Neural cell (in vitro differentiated cells): ENCODE measurements at regions not wholly inside any gene's neighbourhood (a gene's known extent, or its start where the extent isn't known, plus 50 kb on each side); places are given as distances from the start of the nearest gene placed in this dataset.

ENCODE experiments used
- H2AFZ ChIP-seq: fragments of 200-600, 300-800 bp; sonication (generic), shearing (Covaris generic); 2 replicates; pipeline ENCODE4 v1.6.0; 2014; ENCODE audit warnings: low read depth, mild to moderate bottlenecking, antibody characterized with exemption, low read length, moderate library complexity
- H3F3A ChIP-seq: fragments of 200-600 bp; shearing (Covaris generic); 2 replicates; pipeline ENCODE4 v1.6.1; 2016; ENCODE audit warnings: mild to moderate bottlenecking, moderate library complexity, mixed read lengths, antibody characterized with exemption, low read length; ENCODE audit not compliant: insufficient read depth, poor library complexity, severe bottlenecking
- H3K27ac ChIP-seq: fragments of 200-600, 300-800 bp; sonication (generic), shearing (Covaris generic); 2 replicates; pipeline ENCODE4 v1.5.1; 2014; ENCODE audit warnings: mild to moderate bottlenecking, low read length, moderate library complexity
- H3K27me3 ChIP-seq: fragments of 300-800, 200-600 bp; sonication (generic), shearing (Covaris generic); 2 replicates; pipeline ENCODE4 v1.6.0; 2014; ENCODE audit warnings: mild to moderate bottlenecking, low read depth, low read length, moderate library complexity; ENCODE audit not compliant: insufficient read depth
- H3K36me3 ChIP-seq: fragments of 300-800, 200-600 bp; sonication (generic), shearing (Covaris generic); 2 replicates; pipeline ENCODE4 v1.5.1; 2014; ENCODE audit warnings: mild to moderate bottlenecking, antibody characterized with exemption, low read length, moderate library complexity; ENCODE audit not compliant: insufficient read depth
- H3K4me2 ChIP-seq: fragments of 300-800, 200-600 bp; sonication (generic), shearing (Covaris generic); 2 replicates; pipeline ENCODE4 v1.6.0; 2014; ENCODE audit warnings: mild to moderate bottlenecking, low read length
- H3K4me3 ChIP-seq: fragments of 300-800, 200-600 bp; sonication (generic), shearing (Covaris generic); 2 replicates; pipeline ENCODE4 v1.5.1; 2014; ENCODE audit warnings: mild to moderate bottlenecking, low read length, moderate library complexity
- H3K79me2 ChIP-seq: fragments of 200-600 bp; shearing (Covaris generic); replicated peaks from 2 replicates; pipeline ENCODE4 v1.6.0; 2014; ENCODE audit warnings: mild to moderate bottlenecking, low read length, moderate library complexity; ENCODE audit not compliant: insufficient read depth
- H3K9ac ChIP-seq: fragments of 300-800, 200-600 bp; sonication (generic), shearing (Covaris generic); 2 replicates; pipeline ENCODE4 v1.6.1; 2016; ENCODE audit warnings: mild to moderate bottlenecking, low read length, mixed read lengths
- H3K9me2 ChIP-seq: fragments of 200-600 bp; shearing (Covaris generic); 2 replicates; pipeline ENCODE4 v1.6.1; 2016; ENCODE audit warnings: mild to moderate bottlenecking, low read length, mixed read lengths; ENCODE audit not compliant: insufficient read depth
- H3K9me3 ChIP-seq: fragments of 200-600, 300-800 bp; sonication (generic), shearing (Covaris generic); 2 replicates; pipeline ENCODE4 v1.6.1; 2016; ENCODE audit warnings: mild to moderate bottlenecking, mixed run types, low read length, moderate library complexity, mixed read lengths
- H4K20me1 ChIP-seq: fragments of 200-600 bp; shearing (Covaris generic); 2 replicates; pipeline ENCODE4 v1.6.1; 2016; ENCODE audit warnings: mild to moderate bottlenecking, mixed run types; ENCODE audit not compliant: insufficient read depth
- CTCF ChIP-seq: fragments of 450-650 bp; IDR thresholded peaks from 2 replicates; pipeline ENCODE4 v1.5.1; 2014; ENCODE audit warnings: antibody characterized with exemption, mild to moderate bottlenecking, moderate library complexity; ENCODE audit not compliant: poor library complexity, severe bottlenecking
- EP300 ChIP-seq: fragments of 450-650 bp; conservative IDR thresholded peaks from 2 replicates; pipeline ENCODE4 v1.6.1; 2014; ENCODE audit warnings: antibody characterized with exemption, mild to moderate bottlenecking, moderate library complexity; ENCODE audit not compliant: poor library complexity, severe bottlenecking
- EZH2 ChIP-seq: fragments of 200-600, 300-800 bp; shearing (Covaris generic), sonication (generic); IDR thresholded peaks from 2 replicates; pipeline ENCODE4 v1.6.1; 2014; ENCODE audit warnings: antibody characterized with exemption, low read length, borderline replicate concordance, mild to moderate bottlenecking; ENCODE audit not compliant: insufficient read depth, poor library complexity, severe bottlenecking
- MXI1 ChIP-seq: fragments of 450-650 bp; conservative IDR thresholded peaks from 2 replicates; pipeline ENCODE4 v1.6.1; 2014; ENCODE audit warnings: antibody characterized with exemption, mild to moderate bottlenecking; ENCODE audit not compliant: poor library complexity, severe bottlenecking
- POLR2AphosphoS5 ChIP-seq: IDR thresholded peaks from 2 replicates; pipeline ENCODE4 v1.6.1; 2012
- RAD21 ChIP-seq: fragments of 450-650 bp; conservative IDR thresholded peaks from 2 replicates; pipeline ENCODE4 v1.6.1; 2014; ENCODE audit warnings: antibody characterized with exemption, mild to moderate bottlenecking, moderate library complexity
- REST ChIP-seq: IDR thresholded peaks from 2 replicates; pipeline ENCODE4 v1.6.1; 2012; ENCODE audit warnings: borderline replicate concordance
- SMC3 ChIP-seq: fragments of 450-650 bp; conservative IDR thresholded peaks from 2 replicates; pipeline ENCODE4 v1.6.1; 2014; ENCODE audit warnings: antibody characterized with exemption, mild to moderate bottlenecking, moderate library complexity; ENCODE audit not compliant: poor library complexity
- TAF1 ChIP-seq: IDR thresholded peaks from 2 replicates; pipeline ENCODE4 v1.6.1; 2012; ENCODE audit warnings: low read depth

- H4K20me1 ChIP-seq: no peaks in the 10 kb centered on the region
- no peak overlapping the region for H3K4me2 ChIP-seq
- H2AFZ ChIP-seq: no peak overlapping the region
- H3K79me2 ChIP-seq: no peaks in the 10 kb centered on the region
- H3K9me2 ChIP-seq: no peaks in the 10 kb centered on the region
- H3K9ac ChIP-seq: no peak overlapping the region
- no peak overlapping the region for H3K27ac ChIP-seq
- no peaks in the 10 kb centered on the region for H3K27me3 ChIP-seq
- no peaks in the 10 kb centered on the region for H3K9me3 ChIP-seq
- TF ChIP-seq CTCF (no peak), MXI1 (no peak), REST (no peak), EP300 (no peak)
- H3F3A ChIP-seq: no peaks in the 10 kb centered on the region
- no peaks in the 10 kb centered on the region for H3K36me3 ChIP-seq
- H3K4me3 ChIP-seq: no peak overlapping the region
Observed at GRCh38 chr14:44027397-44027796, 479.7 kb downstream of the FSCB start.

GRCh38 chr14:44010595-44010994 is 496.5 kb downstream of the FSCB start:
- Histone ChIP-seq H3K9me3 (no peaks in the 10 kb centered on the region), H3F3A (no peaks in the 10 kb centered on the region), H3K79me2 (no peaks in the 10 kb centered on the region), H3K4me2 (no peak overlapping the region), H3K9me2 (no peaks in the 10 kb centered on the region), H4K20me1 (no peaks in the 10 kb centered on the region), H3K27ac (no peak overlapping the region), H2AFZ (no peak overlapping the region), H3K27me3 (no peaks in the 10 kb centered on the region), H3K4me3 (no peak overlapping the region), H3K9ac (no peak overlapping the region), H3K36me3 (no peaks in the 10 kb centered on the region)
- TF ChIP-seq RAD21: no peak
- no peak for TF ChIP-seq TAF1
- TF ChIP-seq EP300: no peak
- TF ChIP-seq POLR2AphosphoS5: no peak
- TF ChIP-seq MXI1: no peak
- no peak for TF ChIP-seq REST
- no peak for TF ChIP-seq EZH2
- no peak for TF ChIP-seq CTCF
- no peak for TF ChIP-seq SMC3
